MCF 10A (cell line): ENCODE measurements at regions not wholly inside any gene's neighbourhood (a gene's known extent, or its start where the extent isn't known, plus 50 kb on each side); places are given as distances from the start of the nearest gene placed in this dataset.

Experiments
- BruUV-seq: library from RNA; stranded (reverse); fragments of 400-500 nt; replicated peaks from 2 replicates; lab custom pipeline; 2021; lab: Mats Ljungman, UMichigan
- CTCF ChIA-PET: fragments of 300-600 bp; sonication (Branson Sonifier 250); formaldehyde crosslinking; extraction: SDS; loops from one replicate; lab custom pipeline; 2021; ENCODE audit warnings: antibody characterized with exemption, inconsistent platforms; lab: Yijun Ruan, JAX
- POLR2A ChIA-PET: fragments of 300-600, 350-650 bp; sonication (Branson Sonifier 250); formaldehyde crosslinking; extraction: SDS; loops from one replicate; lab custom pipeline; 2020; ENCODE audit warnings: antibody characterized with exemption, inconsistent platforms; lab: Yijun Ruan, JAX
- DNase-seq: peaks from one replicate; pipeline ENCODE4 v3.0.0-alpha.2; 2018; ENCODE audit not compliant: unreplicated experiment
- H3K27ac Mint-ChIP-seq: one replicate; pipeline ENCODE4 v1.8.0; 2022; ENCODE audit warnings: mild to moderate bottlenecking, low read depth, mixed read lengths; ENCODE audit not compliant: unreplicated experiment
- H3K27me3 Mint-ChIP-seq: one replicate; pipeline ENCODE4 v1.8.0; 2022; ENCODE audit warnings: mixed read lengths; ENCODE audit not compliant: insufficient read depth, unreplicated experiment
- H3K36me3 Mint-ChIP-seq: one replicate; pipeline ENCODE4 v1.8.0; 2022; ENCODE audit warnings: mild to moderate bottlenecking, moderate library complexity, mixed read lengths; ENCODE audit not compliant: insufficient read depth, unreplicated experiment
- H3K4me1 Mint-ChIP-seq: one replicate; pipeline ENCODE4 v1.8.0; 2022; ENCODE audit warnings: mixed read lengths; ENCODE audit not compliant: insufficient read depth, unreplicated experiment
- H3K4me3 Mint-ChIP-seq: one replicate; pipeline ENCODE4 v1.8.0; 2022; ENCODE audit warnings: mild to moderate bottlenecking, moderate library complexity, mixed read lengths; ENCODE audit not compliant: unreplicated experiment
- H3K9me3 Mint-ChIP-seq: one replicate; pipeline ENCODE4 v1.8.0; 2022; ENCODE audit warnings: mixed read lengths; ENCODE audit not compliant: unreplicated experiment
- intact Hi-C: fragments of 100-400 bp; cut with micrococcal nuclease; formaldehyde crosslinking; loops from 2 replicates; pipeline ENCODE4 v1.14.1; 2022
- TF ChIP-seq, protein P1 (sequence below): fragments of 200-600 bp; IDR thresholded peaks from one replicate; pipeline ENCODE4 v1.8.0; 2022; ENCODE audit warnings: antibody characterized with exemption, mild to moderate bottlenecking; ENCODE audit not compliant: unreplicated experiment

- no TSS peak for BruUV-seq
- H3K9me3 Mint-ChIP-seq, result no peaks in the 10 kb centered on the region
- CTCF ChIA-PET, result no interaction called here
- no peaks in the 10 kb centered on the region for H3K4me1 Mint-ChIP-seq
- intact Hi-C loops, result no loop called here
- no peak overlapping the region for H3K27ac Mint-ChIP-seq
- TF ChIP-seq, protein P1, sequence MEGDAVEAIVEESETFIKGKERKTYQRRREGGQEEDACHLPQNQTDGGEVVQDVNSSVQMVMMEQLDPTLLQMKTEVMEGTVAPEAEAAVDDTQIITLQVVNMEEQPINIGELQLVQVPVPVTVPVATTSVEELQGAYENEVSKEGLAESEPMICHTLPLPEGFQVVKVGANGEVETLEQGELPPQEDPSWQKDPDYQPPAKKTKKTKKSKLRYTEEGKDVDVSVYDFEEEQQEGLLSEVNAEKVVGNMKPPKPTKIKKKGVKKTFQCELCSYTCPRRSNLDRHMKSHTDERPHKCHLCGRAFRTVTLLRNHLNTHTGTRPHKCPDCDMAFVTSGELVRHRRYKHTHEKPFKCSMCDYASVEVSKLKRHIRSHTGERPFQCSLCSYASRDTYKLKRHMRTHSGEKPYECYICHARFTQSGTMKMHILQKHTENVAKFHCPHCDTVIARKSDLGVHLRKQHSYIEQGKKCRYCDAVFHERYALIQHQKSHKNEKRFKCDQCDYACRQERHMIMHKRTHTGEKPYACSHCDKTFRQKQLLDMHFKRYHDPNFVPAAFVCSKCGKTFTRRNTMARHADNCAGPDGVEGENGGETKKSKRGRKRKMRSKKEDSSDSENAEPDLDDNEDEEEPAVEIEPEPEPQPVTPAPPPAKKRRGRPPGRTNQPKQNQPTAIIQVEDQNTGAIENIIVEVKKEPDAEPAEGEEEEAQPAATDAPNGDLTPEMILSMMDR, result no peak
- H3K36me3 Mint-ChIP-seq, result no peaks in the 10 kb centered on the region
- POLR2A ChIA-PET, result interaction anchor here (0.6 to 0.9 kb wide), 3 partner anchors 18 to 231 kb away, joined by 3 read pairs; no protein-coding TSS in a partner anchor
- no peaks in the 10 kb centered on the region for H3K27me3 Mint-ChIP-seq
- DNase-seq, result no peak
- H3K4me3 Mint-ChIP-seq, result no peak overlapping the region
These were observed 234.1 kb downstream of the GATA3 start for GRCh38 chr10:8288600-8288999.

- no TSS peak for BruUV-seq
- Mint-ChIP-seq H3K4me3 (no peak overlapping the region), H3K4me1 (no peaks in the 10 kb centered on the region), H3K27ac (no peak overlapping the region), H3K9me3 (no peaks in the 10 kb centered on the region), H3K36me3 (no peaks in the 10 kb centered on the region), H3K27me3 (peaks cover 4% of the 10 kb centered on the region)
- TF ChIP-seq, protein P1, result no peak
- intact Hi-C loops, result no loop called here
- ChIA-PET CTCF (interaction anchor here (0.6 to 1.1 kb wide), 2 partner anchors 381 to 584 kb away, joined by 3 to 4 read pairs; no protein-coding TSS in a partner anchor), POLR2A (interaction anchor here (0.5 to 0.9 kb wide), 4 partner anchors 17 to 1100 kb away, joined by 3 to 6 read pairs (median 3); no protein-coding TSS in a partner anchor)
- DNase-seq, result no peak
These were observed 234.9 kb downstream of the GATA3 start for GRCh38 chr10:8289186-8289924.

DNA sequence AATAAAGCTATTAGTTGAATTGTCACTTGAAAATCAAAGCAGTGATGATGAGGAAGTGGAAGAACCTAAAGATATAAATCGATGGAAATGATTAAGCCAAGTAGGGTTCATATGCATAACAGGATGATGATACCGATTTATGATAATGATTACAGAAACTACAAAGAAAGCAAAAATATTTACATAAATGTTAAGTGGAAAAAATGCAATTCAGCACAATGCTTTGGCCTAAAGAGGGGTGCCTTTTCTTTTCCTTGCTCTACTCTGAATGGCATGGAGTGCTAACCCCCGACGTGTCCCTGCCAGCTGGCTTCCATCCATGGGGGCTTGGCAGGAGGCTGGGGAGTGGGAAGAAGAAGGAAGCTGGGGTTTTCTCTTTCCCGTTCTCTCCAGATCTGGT, 240.3 kb downstream of the GATA3 start:
- Mint-ChIP-seq H3K27ac (no peak overlapping the region), H3K4me3 (no peak overlapping the region), H3K27me3 (peaks cover 48% of the 10 kb centered on the region), H3K4me1 (no peaks in the 10 kb centered on the region), H3K36me3 (no peaks in the 10 kb centered on the region), H3K9me3 (no peaks in the 10 kb centered on the region)
- no TSS peak for BruUV-seq
- DNase-seq, result no peak
- TF ChIP-seq, protein P1, result no peak
- intact Hi-C loops, result no loop called here
- ChIA-PET POLR2A (no interaction called here), CTCF (interaction anchor here (0.6 kb wide), 1 partner anchor 340 kb away, joined by 5 read pairs; no protein-coding TSS in a partner anchor)

- Mint-ChIP-seq H3K36me3 (no peaks in the 10 kb centered on the region), H3K4me3 (no peak overlapping the region), H3K27me3 (peaks cover 48% of the 10 kb centered on the region), H3K9me3 (no peaks in the 10 kb centered on the region), H3K27ac (no peak overlapping the region), H3K4me1 (no peaks in the 10 kb centered on the region)
- TF ChIP-seq, protein P1, result no peak
- BruUV-seq, result no TSS peak
- ChIA-PET CTCF (no interaction called here), POLR2A (no interaction called here)
- intact Hi-C loops, result no loop called here
- DNase-seq, result no peak
These were observed 240.8 kb downstream of the GATA3 start for GRCh38 chr10:8295311-8295710.
